ENCODE measurements at regions not wholly inside any gene's neighbourhood (a gene's known extent, or its start where the extent isn't known, plus 50 kb on each side); places are given as distances from the start of the nearest gene placed in this dataset.

DNA sequence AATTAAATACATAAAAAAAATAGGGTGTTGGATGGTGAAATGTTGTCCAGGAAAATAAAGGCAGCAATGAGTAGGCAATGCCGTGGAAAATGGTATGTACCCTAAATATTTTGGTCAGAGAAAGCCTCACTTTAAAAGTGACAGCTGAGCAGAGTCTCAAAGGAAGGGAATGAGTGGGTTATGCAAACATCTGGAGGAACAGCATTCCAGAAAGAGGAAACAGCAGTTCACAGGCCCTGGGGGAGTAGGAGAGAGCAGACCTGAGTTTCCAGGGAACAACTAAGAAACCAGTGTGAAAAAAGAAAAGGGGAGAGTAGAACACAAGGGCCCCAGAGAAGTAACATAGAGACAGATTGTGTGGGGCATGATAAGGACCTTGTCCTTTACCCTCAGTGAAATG is 230.0 kb upstream of the CNTN3 start:
- TF ChIP-seq ZBTB33 (IDR thresholded peaks at IDR 0.05; ENCODE audit: extremely low read depth, insufficient replicate concordance, low read length) (no peak), CTCF (IDR thresholded peaks at IDR 0.05 in 2 of 3, conservative IDR thresholded peaks at IDR 0.05 in 1 of 3; ENCODE audit: borderline replicate concordance in 1 of 3, insufficient read depth in 1 of 3, low read depth in 2 of 3, low read length in 2 of 3) (no peak), RAD21 (IDR thresholded peaks at IDR 0.05; ENCODE audit: low read depth) (no peak), POLR2AphosphoS5 (IDR thresholded peaks at IDR 0.05; ENCODE audit: low read depth, low read length) (no peak), YY1 (IDR thresholded peaks at IDR 0.05; ENCODE audit: extremely low read depth, insufficient replicate concordance, low read depth, low read length) (no peak), SIN3A (IDR thresholded peaks at IDR 0.05; ENCODE audit: low read depth) (no peak), EZH2 (IDR thresholded peaks at IDR 0.05) (no peak), TCF7L2 (IDR thresholded peaks at IDR 0.05; ENCODE audit: borderline replicate concordance, extremely low read depth, insufficient read depth, insufficient read length) (no peak), ZNF274 (IDR thresholded peaks at IDR 0.05; ENCODE audit: low read depth, low read length) (no peak), MAX (IDR thresholded peaks at IDR 0.05) (no peak), FOSL1 (IDR thresholded peaks at IDR 0.05; ENCODE audit: low read depth) (no peak)

Measured in HCT116 (cell line).